ENCODE measurements at regions not wholly inside any gene's neighbourhood (a gene's known extent, or its start where the extent isn't known, plus 50 kb on each side); places are given as distances from the start of the nearest gene placed in this dataset.

DNA sequence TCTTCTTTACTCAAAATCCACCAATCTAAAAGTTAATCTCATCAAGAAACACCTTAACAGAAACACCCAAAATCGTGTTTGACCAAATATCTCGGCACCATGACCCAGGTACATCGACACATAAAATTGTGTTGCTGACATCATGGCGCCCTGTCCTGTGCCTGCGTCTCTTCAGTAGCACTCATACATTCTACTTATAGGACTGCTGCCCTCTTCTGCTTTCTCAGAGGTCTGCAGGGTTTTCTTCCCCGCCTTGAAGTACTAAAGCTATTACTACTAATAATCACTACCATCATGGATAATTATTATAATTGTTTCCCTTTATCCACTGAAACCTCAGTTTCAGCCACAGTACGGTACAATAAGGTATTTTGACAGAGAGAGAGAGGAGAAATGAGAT is 1403.1 kb upstream of the TENM3 start:
- peak; percentile 54; the same call in 1 of the 3 replicates for ATAC-seq
- in situ Hi-C loops (cut with HindIII; ENCODE audit: extremely low pct_ligation_motif_present, low pct_unique_long_range_greater_than_20kb), result no loop called here
- CTCF ChIA-PET (ENCODE audit: low intra/inter-chr PET ratio, low total read pairs), result no interaction called here

DNA sequence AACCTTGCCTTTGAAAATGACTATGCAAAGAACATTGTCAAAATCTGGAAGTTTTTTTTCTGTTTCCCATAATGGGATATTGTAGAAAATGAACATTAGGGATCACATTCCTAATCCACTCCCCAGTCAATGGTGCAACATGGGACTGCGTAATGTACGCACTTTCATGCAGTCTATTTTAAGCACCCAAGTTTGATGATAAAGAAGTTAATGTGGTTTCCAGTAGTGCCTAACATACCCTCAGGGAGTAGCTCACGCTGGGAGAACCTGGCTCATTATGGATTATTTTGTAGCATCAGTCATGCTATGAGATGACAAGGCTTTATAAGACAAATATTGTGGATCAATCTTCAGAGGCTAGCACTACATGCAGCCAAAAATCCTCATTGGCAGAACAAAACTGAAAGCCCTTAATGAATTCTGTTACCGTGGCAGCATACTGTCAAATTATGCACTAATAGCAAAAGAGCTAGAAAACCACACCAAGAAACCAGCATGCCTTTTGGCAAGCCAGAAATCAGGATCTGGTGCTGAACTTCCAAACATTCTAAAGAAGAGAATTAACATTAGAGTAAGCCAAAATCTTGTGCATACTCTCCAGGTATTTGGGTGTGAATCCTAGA is 1392.8 kb upstream of the TENM3 start:
- no peak for FAIRE-seq

More for the DNA sequence above, 1403.1 kb upstream of the TENM3 start:
- no peak overlapping the region for H3K4me3 ChIP-seq (replicated peaks in 1 of 3; ENCODE audit: insufficient read depth in 1 of 3, low read depth in 2 of 3, low read length in 3 of 3)
- H2AFZ ChIP-seq (ENCODE audit: low read length), result no peak overlapping the region
- DNase-seq (ENCODE audit: low spot score) (no peak), FAIRE-seq (no peak)
- H3K36me3 ChIP-seq (replicated peaks in 1 of 2; ENCODE audit: control insufficient read depth in 1 of 2, insufficient read depth in 2 of 2, low read length in 2 of 2), result no peaks in the 10 kb centered on the region
- no peaks in the 10 kb centered on the region for H3K4me1 ChIP-seq (ENCODE audit: insufficient read depth, low read length)
- no peaks in the 10 kb centered on the region for H4K20me1 ChIP-seq (ENCODE audit: insufficient read depth, low read length)
- TF ChIP-seq SP2 (CRISPR knock-in tag; IDR thresholded peaks at IDR 0.05), result no peak
- H3K9me3 ChIP-seq (ENCODE audit: low read length), result no peaks in the 10 kb centered on the region
- H3K4me2 ChIP-seq (ENCODE audit: low read depth, low read length), result no peak overlapping the region
- no peak overlapping the region for H3K9ac ChIP-seq (ENCODE audit: insufficient read depth, low read depth, low read length)
- BruUV-seq (replicated peaks), result no TSS peak
- intact Hi-C loops (cut with micrococcal nuclease; ENCODE audit: unreplicated experiment), result no loop called here
- no peaks in the 10 kb centered on the region for H3K27me3 ChIP-seq (ENCODE audit: control insufficient read depth in 1 of 2, insufficient read depth in 2 of 2, low read length in 2 of 2)
- H3K79me2 ChIP-seq (ENCODE audit: insufficient read depth, low read length), result no peaks in the 10 kb centered on the region
- 12% methylated on average over 7 of the region's 7 CpGs for WGBS (ENCODE audit: low lambda C conversion rate)
- POLR2A ChIA-PET, result no interaction called here
- H3K27ac ChIP-seq (ENCODE audit: extremely low read length, insufficient read depth, low read length), result no peak overlapping the region

More for the DNA sequence above, 1392.8 kb upstream of the TENM3 start:
- Histone ChIP-seq H3K79me2 (ENCODE audit: insufficient read depth, low read length) (no peaks in the 10 kb centered on the region), H3K27ac (ENCODE audit: extremely low read length, insufficient read depth, low read length) (no peak overlapping the region), H3K4me3 (replicated peaks in 1 of 3; ENCODE audit: insufficient read depth in 1 of 3, low read depth in 2 of 3, low read length in 3 of 3) (no peak overlapping the region), H3K4me1 (ENCODE audit: insufficient read depth, low read length) (no peaks in the 10 kb centered on the region), H3K36me3 (replicated peaks in 1 of 2; ENCODE audit: control insufficient read depth in 1 of 2, insufficient read depth in 2 of 2, low read length in 2 of 2) (no peaks in the 10 kb centered on the region), H3K4me2 (ENCODE audit: low read depth, low read length) (no peak overlapping the region), H3K9ac (ENCODE audit: insufficient read depth, low read depth, low read length) (no peak overlapping the region), H3K9me3 (ENCODE audit: low read length) (no peaks in the 10 kb centered on the region), H4K20me1 (ENCODE audit: insufficient read depth, low read length) (no peaks in the 10 kb centered on the region), H3K27me3 (ENCODE audit: control insufficient read depth in 1 of 2, insufficient read depth in 2 of 2, low read length in 2 of 2) (no peaks in the 10 kb centered on the region), H2AFZ (ENCODE audit: low read length) (no peak overlapping the region)
- in situ Hi-C loops (cut with HindIII; ENCODE audit: extremely low pct_ligation_motif_present, low pct_unique_long_range_greater_than_20kb), result no loop called here
- TF ChIP-seq CHD4 (IDR thresholded peaks at IDR 0.05; ENCODE audit: borderline replicate concordance, low read length) (no peak), SIX4 (CRISPR knock-in tag; IDR thresholded peaks at IDR 0.05) (no peak)
- TF ChIP-seq, protein P1, sequence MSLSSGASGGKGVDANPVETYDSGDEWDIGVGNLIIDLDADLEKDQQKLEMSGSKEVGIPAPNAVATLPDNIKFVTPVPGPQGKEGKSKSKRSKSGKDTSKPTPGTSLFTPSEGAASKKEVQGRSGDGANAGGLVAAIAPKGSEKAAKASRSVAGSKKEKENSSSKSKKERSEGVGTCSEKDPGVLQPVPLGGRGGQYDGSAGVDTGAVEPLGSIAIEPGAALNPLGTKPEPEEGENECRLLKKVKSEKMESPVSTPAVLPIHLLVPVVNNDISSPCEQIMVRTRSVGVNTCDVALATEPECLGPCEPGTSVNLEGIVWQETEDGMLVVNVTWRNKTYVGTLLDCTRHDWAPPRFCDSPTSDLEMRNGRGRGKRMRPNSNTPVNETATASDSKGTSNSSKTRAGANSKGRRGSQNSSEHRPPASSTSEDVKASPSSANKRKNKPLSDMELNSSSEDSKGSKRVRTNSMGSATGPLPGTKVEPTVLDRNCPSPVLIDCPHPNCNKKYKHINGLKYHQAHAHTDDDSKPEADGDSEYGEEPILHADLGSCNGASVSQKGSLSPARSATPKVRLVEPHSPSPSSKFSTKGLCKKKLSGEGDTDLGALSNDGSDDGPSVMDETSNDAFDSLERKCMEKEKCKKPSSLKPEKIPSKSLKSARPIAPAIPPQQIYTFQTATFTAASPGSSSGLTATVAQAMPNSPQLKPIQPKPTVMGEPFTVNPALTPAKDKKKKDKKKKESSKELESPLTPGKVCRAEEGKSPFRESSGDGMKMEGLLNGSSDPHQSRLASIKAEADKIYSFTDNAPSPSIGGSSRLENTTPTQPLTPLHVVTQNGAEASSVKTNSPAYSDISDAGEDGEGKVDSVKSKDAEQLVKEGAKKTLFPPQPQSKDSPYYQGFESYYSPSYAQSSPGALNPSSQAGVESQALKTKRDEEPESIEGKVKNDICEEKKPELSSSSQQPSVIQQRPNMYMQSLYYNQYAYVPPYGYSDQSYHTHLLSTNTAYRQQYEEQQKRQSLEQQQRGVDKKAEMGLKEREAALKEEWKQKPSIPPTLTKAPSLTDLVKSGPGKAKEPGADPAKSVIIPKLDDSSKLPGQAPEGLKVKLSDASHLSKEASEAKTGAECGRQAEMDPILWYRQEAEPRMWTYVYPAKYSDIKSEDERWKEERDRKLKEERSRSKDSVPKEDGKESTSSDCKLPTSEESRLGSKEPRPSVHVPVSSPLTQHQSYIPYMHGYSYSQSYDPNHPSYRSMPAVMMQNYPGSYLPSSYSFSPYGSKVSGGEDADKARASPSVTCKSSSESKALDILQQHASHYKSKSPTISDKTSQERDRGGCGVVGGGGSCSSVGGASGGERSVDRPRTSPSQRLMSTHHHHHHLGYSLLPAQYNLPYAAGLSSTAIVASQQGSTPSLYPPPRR (CRISPR knock-in tag; IDR thresholded peaks at IDR 0.05; ENCODE audit: borderline replicate concordance), result no peak
- TF ChIP-seq, protein P2, sequence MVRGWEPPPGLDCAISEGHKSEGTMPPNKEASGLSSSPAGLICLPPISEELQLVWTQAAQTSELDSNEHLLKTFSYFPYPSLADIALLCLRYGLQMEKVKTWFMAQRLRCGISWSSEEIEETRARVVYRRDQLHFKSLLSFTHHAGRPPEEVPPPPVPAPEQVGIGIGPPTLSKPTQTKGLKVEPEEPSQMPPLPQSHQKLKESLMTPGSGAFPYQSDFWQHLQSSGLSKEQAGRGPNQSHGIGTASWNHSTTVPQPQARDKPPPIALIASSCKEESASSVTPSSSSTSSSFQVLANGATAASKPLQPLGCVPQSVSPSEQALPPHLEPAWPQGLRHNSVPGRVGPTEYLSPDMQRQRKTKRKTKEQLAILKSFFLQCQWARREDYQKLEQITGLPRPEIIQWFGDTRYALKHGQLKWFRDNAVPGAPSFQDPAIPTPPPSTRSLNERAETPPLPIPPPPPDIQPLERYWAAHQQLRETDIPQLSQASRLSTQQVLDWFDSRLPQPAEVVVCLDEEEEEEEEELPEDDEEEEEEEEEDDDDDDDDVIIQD (CRISPR knock-in tag; IDR thresholded peaks at IDR 0.05; ENCODE audit: low read depth), result no peak
- DNase-seq (ENCODE audit: low spot score), result no peak
- ChIA-PET CTCF (ENCODE audit: low intra/inter-chr PET ratio, low total read pairs) (no interaction called here), POLR2A (no interaction called here)
- WGBS (ENCODE audit: low lambda C conversion rate), result 38% methylated on average over 4 of the region's 4 CpGs
- ATAC-seq, result no peak
- BruUV-seq (replicated peaks), result no TSS peak
- intact Hi-C loops (cut with micrococcal nuclease; ENCODE audit: unreplicated experiment), result no loop called here

Measured in HepG2 (cell line).